Astrocyte (in vitro differentiated cells and primary cell): ENCODE measurements at regions not wholly inside any gene's neighbourhood (a gene's known extent, or its start where the extent isn't known, plus 50 kb on each side); places are given as distances from the start of the nearest gene placed in this dataset.

Source experiments
- DNase-seq: peaks from one replicate; pipeline ENCODE4 v3.0.0-alpha.2; 2010; ENCODE audit warnings: low read depth
- FAIRE-seq: peaks from 2 replicates; lab custom pipeline; 2011; peaks lifted over from hg19 to GRCh38; lab: Jason Lieb, UNC
- H2AFZ ChIP-seq: 2 replicates; pipeline ENCODE4 v1.6.0; 2012; ENCODE audit warnings: low read depth, low read length, inconsistent platforms
- H3K27ac ChIP-seq: 2 replicates; pipeline ENCODE4 v1.5.1; 2011; ENCODE audit warnings: low read depth, low read length, inconsistent platforms
- H3K27me3 ChIP-seq: 2 replicates; pipeline ENCODE4 v1.6.0; 2011; ENCODE audit warnings: low read length, inconsistent platforms; ENCODE audit not compliant: insufficient read depth
- H3K36me3 ChIP-seq: 2 replicates; pipeline ENCODE4 v1.5.1; 2011; ENCODE audit warnings: low read length, inconsistent platforms; ENCODE audit not compliant: insufficient read depth
- H3K4me1 ChIP-seq: 2 replicates; pipeline ENCODE4 v1.5.1; 2011; ENCODE audit warnings: low read length, inconsistent platforms; ENCODE audit not compliant: insufficient read depth
- H3K4me2 ChIP-seq: 2 replicates; pipeline ENCODE4 v1.6.0; 2012; ENCODE audit warnings: low read length, inconsistent platforms
- H3K4me3 ChIP-seq: 2 replicates; pipeline ENCODE4 v1.5.1; 2011; ENCODE audit warnings: low read depth, mild to moderate bottlenecking, low read length, inconsistent platforms; ENCODE audit not compliant: insufficient read depth
- H3K79me2 ChIP-seq: 2 replicates; pipeline ENCODE4 v1.6.0; 2012; ENCODE audit warnings: mild to moderate bottlenecking, low read length, inconsistent platforms; ENCODE audit not compliant: insufficient read depth
- H3K9ac ChIP-seq: 2 replicates; pipeline ENCODE4 v1.6.0; 2012; ENCODE audit warnings: mild to moderate bottlenecking, low read length, inconsistent platforms
- H3K9me3 ChIP-seq: 2 replicates; pipeline ENCODE4 v1.5.1; 2012; ENCODE audit warnings: low read depth, mild to moderate bottlenecking, low read length, inconsistent platforms; ENCODE audit not compliant: insufficient read depth
- H4K20me1 ChIP-seq: 2 replicates; pipeline ENCODE4 v1.6.0; 2012; ENCODE audit warnings: low read length, inconsistent platforms; ENCODE audit not compliant: insufficient read depth
- H3K27ac Mint-ChIP-seq: one replicate; pipeline ENCODE4 v1.8.0; 2021; ENCODE audit warnings: mild to moderate bottlenecking, mixed read lengths; ENCODE audit not compliant: unreplicated experiment
- H3K27me3 Mint-ChIP-seq: one replicate; pipeline ENCODE4 v1.8.0; 2021; ENCODE audit warnings: low read depth, mixed read lengths; ENCODE audit not compliant: unreplicated experiment
- H3K36me3 Mint-ChIP-seq: one replicate; pipeline ENCODE4 v1.8.0; 2021; ENCODE audit warnings: low read depth, mixed read lengths; ENCODE audit not compliant: unreplicated experiment
- H3K4me1 Mint-ChIP-seq: one replicate; pipeline ENCODE4 v1.8.0; 2021; ENCODE audit warnings: low read depth, mixed read lengths; ENCODE audit not compliant: unreplicated experiment
- H3K4me3 Mint-ChIP-seq: one replicate; pipeline ENCODE4 v1.8.0; 2021; ENCODE audit warnings: mild to moderate bottlenecking, moderate library complexity, mixed read lengths; ENCODE audit not compliant: unreplicated experiment
- H3K9me3 Mint-ChIP-seq: one replicate; pipeline ENCODE4 v1.8.0; 2021; ENCODE audit warnings: mild to moderate bottlenecking, mixed read lengths; ENCODE audit not compliant: unreplicated experiment
- EZH2 ChIP-seq: IDR thresholded peaks from 2 replicates; pipeline ENCODE4 v1.6.1; 2012; ENCODE audit warnings: mild to moderate bottlenecking, low read length, inconsistent platforms; ENCODE audit not compliant: insufficient read depth
- TF ChIP-seq, protein P1 (sequence below): IDR thresholded peaks from 2 replicates; pipeline ENCODE4 v1.5.1; 2011; ENCODE audit warnings: low read depth, mild to moderate bottlenecking, inconsistent platforms, low read length, moderate library complexity; ENCODE audit not compliant: insufficient read depth

GRCh38 chr20:58147628-58148370, 80.7 kb downstream of the ANKRD60 start:
- Mint-ChIP-seq H3K9me3 (peaks cover 13% of the 10 kb centered on the region), H3K27me3 (peaks cover 90% of the 10 kb centered on the region), H3K36me3 (no peaks in the 10 kb centered on the region), H3K4me1 (no peaks in the 10 kb centered on the region), H3K27ac (no peak overlapping the region), H3K4me3 (no peak overlapping the region)
- Histone ChIP-seq H4K20me1 (no peaks in the 10 kb centered on the region), H3K27ac (no peak overlapping the region), H3K27me3 (peaks cover 31% of the 10 kb centered on the region), H3K4me1 (peaks cover 3% of the 10 kb centered on the region), H3K36me3 (no peaks in the 10 kb centered on the region), H3K9me3 (peaks cover 4% of the 10 kb centered on the region), H3K4me2 (no peak overlapping the region), H2AFZ (no peak overlapping the region), H3K9ac (no peak overlapping the region), H3K79me2 (no peaks in the 10 kb centered on the region), H3K4me3 (no peak overlapping the region)
- DNase-seq (no peak), FAIRE-seq (no peak)
- TF ChIP-seq EZH2, result no peak
- TF ChIP-seq, protein P1, sequence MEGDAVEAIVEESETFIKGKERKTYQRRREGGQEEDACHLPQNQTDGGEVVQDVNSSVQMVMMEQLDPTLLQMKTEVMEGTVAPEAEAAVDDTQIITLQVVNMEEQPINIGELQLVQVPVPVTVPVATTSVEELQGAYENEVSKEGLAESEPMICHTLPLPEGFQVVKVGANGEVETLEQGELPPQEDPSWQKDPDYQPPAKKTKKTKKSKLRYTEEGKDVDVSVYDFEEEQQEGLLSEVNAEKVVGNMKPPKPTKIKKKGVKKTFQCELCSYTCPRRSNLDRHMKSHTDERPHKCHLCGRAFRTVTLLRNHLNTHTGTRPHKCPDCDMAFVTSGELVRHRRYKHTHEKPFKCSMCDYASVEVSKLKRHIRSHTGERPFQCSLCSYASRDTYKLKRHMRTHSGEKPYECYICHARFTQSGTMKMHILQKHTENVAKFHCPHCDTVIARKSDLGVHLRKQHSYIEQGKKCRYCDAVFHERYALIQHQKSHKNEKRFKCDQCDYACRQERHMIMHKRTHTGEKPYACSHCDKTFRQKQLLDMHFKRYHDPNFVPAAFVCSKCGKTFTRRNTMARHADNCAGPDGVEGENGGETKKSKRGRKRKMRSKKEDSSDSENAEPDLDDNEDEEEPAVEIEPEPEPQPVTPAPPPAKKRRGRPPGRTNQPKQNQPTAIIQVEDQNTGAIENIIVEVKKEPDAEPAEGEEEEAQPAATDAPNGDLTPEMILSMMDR, result no peak

- Histone ChIP-seq H3K27ac (no peak overlapping the region), H3K79me2 (no peaks in the 10 kb centered on the region), H3K4me1 (peaks cover 3% of the 10 kb centered on the region), H3K4me2 (no peak overlapping the region), H3K4me3 (no peak overlapping the region), H3K27me3 (peaks cover 29% of the 10 kb centered on the region), H3K9ac (no peak overlapping the region), H2AFZ (no peak overlapping the region), H3K36me3 (no peaks in the 10 kb centered on the region), H3K9me3 (peaks cover 4% of the 10 kb centered on the region), H4K20me1 (no peaks in the 10 kb centered on the region)
- H3K4me1 Mint-ChIP-seq, result no peaks in the 10 kb centered on the region
- peaks cover 15% of the 10 kb centered on the region for H3K9me3 Mint-ChIP-seq
- no peak overlapping the region for H3K27ac Mint-ChIP-seq
- FAIRE-seq (no peak), DNase-seq (no peak)
- no peaks in the 10 kb centered on the region for H3K36me3 Mint-ChIP-seq
- H3K4me3 Mint-ChIP-seq, result no peak overlapping the region
- TF ChIP-seq EZH2, result no peak
- TF ChIP-seq, protein P1, result no peak
- peaks cover 90% of the 10 kb centered on the region for H3K27me3 Mint-ChIP-seq
These were observed 81.7 kb downstream of the ANKRD60 start for GRCh38 chr20:58146746-58147140.

DNA sequence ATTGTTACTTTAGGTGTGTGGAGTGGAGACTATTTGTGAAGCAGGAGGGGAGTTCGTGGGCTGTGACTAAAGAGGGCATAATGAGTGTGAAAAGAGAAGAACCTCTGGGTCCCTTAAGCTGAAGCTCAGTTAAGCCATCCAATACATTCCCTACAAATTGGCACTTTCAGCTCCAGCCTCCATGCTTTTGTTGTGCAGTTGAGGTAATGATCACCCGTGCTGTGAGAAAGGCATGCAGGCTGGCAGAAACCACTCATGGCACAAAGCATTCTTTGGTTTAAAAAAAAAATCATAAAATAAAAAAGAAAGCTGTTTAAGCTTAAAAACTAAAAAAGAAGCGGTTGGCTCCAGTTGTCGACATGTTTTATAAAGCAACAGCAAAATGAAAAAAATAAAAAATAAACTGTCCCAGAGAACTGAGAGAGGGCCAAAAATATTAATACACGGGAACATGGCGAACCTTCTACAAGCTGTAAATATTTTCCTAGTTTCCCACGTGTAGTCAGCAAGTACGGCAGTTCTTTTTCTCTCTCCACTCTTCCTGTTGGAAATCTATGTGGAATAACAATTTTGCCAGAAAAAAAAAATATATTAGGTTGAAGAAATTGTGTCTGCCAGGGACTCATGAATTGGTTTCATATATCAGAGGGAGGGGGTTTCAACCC, 82.2 kb downstream of the ANKRD60 start:
- Histone ChIP-seq H3K36me3 (no peaks in the 10 kb centered on the region), H3K27me3 (peaks cover 29% of the 10 kb centered on the region), H2AFZ (no peak overlapping the region), H3K4me2 (no peak overlapping the region), H3K4me3 (no peak overlapping the region), H3K9me3 (peaks cover 4% of the 10 kb centered on the region), H4K20me1 (no peaks in the 10 kb centered on the region), H3K4me1 (peaks cover 3% of the 10 kb centered on the region), H3K79me2 (no peaks in the 10 kb centered on the region), H3K9ac (no peak overlapping the region), H3K27ac (no peak overlapping the region)
- peaks cover 15% of the 10 kb centered on the region for H3K9me3 Mint-ChIP-seq
- TF ChIP-seq, protein P1, result no peak
- FAIRE-seq (no peak), DNase-seq (no peak)
- peaks cover 91% of the 10 kb centered on the region for H3K27me3 Mint-ChIP-seq
- no peaks in the 10 kb centered on the region for H3K36me3 Mint-ChIP-seq
- no peak overlapping the region for H3K27ac Mint-ChIP-seq
- no peak overlapping the region for H3K4me3 Mint-ChIP-seq
- H3K4me1 Mint-ChIP-seq, result no peaks in the 10 kb centered on the region
